ENCODE measurements at regions not wholly inside any gene's neighbourhood (a gene's known extent, or its start where the extent isn't known, plus 50 kb on each side); places are given as distances from the start of the nearest gene placed in this dataset.

- no peak overlapping the region for H3K4me2 ChIP-seq (ENCODE audit: low read length)
- DNase-seq, result no peak
These were observed 322.4 kb downstream of the NPR3 start for GRCh38 chr5:33033516-33033915.

GRCh38 chr5:33034777-33035176, 323.7 kb downstream of the NPR3 start:
- Histone ChIP-seq H3K27me3 (ENCODE audit: low read length) (no peaks in the 10 kb centered on the region), H3K27ac (ENCODE audit: low read length) (no peak overlapping the region), H3K79me2 (ENCODE audit: low read length) (no peaks in the 10 kb centered on the region), H2AFZ (ENCODE audit: low read length) (no peak overlapping the region), H3K4me2 (ENCODE audit: low read length) (no peak overlapping the region), H3F3A (ENCODE audit: low read length, unreplicated experiment) (no peaks in the 10 kb centered on the region), H3K36me3 (ENCODE audit: low read depth, low read length) (no peaks in the 10 kb centered on the region), H3K9me2 (replicated peaks; ENCODE audit: low read length) (no peaks in the 10 kb centered on the region), H3K9ac (ENCODE audit: low read length) (no peak overlapping the region), H3K9me3 (ENCODE audit: low read length) (no peaks in the 10 kb centered on the region), H3K4me3 (ENCODE audit: low read length) (no peak overlapping the region), H3K4me1 (ENCODE audit: insufficient read depth, low read length) (no peaks in the 10 kb centered on the region), H4K20me1 (ENCODE audit: low read length) (no peaks in the 10 kb centered on the region)
- DNase-seq (no peak), ATAC-seq (no peak)
- ChIA-PET CTCF (no interaction called here), POLR2A (ENCODE audit: unreplicated experiment) (no interaction called here)
- BruUV-seq (replicated peaks), result no TSS peak
- TF ChIP-seq CTCF (conservative IDR thresholded peaks at IDR 0.05; ENCODE audit: low read depth, low read length) (no peak), EZH2phosphoT487 (IDR thresholded peaks at IDR 0.05; ENCODE audit: borderline replicate concordance, low read length) (no peak), EZH2 (IDR thresholded peaks at IDR 0.05; ENCODE audit: low read length, unreplicated experiment) (no peak)
- intact Hi-C loops (cut with micrococcal nuclease), result no loop called here

More at GRCh38 chr5:33033516-33033915, 322.4 kb downstream of the NPR3 start:
- POLR2A ChIA-PET (ENCODE audit: unreplicated experiment), result no interaction called here
- Histone ChIP-seq H2AFZ (ENCODE audit: low read length) (no peak overlapping the region), H3K27me3 (ENCODE audit: low read length) (no peaks in the 10 kb centered on the region), H3K4me1 (ENCODE audit: insufficient read depth, low read length) (no peaks in the 10 kb centered on the region), H3K79me2 (ENCODE audit: low read length) (no peaks in the 10 kb centered on the region), H3K27ac (ENCODE audit: low read length) (no peak overlapping the region), H3F3A (ENCODE audit: low read length, unreplicated experiment) (no peaks in the 10 kb centered on the region), H3K4me3 (ENCODE audit: low read length) (no peak overlapping the region), H3K9me3 (ENCODE audit: low read length) (no peaks in the 10 kb centered on the region), H4K20me1 (ENCODE audit: low read length) (no peaks in the 10 kb centered on the region), H3K36me3 (ENCODE audit: low read depth, low read length) (no peaks in the 10 kb centered on the region), H3K9me2 (replicated peaks; ENCODE audit: low read length) (no peaks in the 10 kb centered on the region), H3K9ac (ENCODE audit: low read length) (no peak overlapping the region)
- intact Hi-C loops (cut with micrococcal nuclease), result no loop called here
- CTCF ChIA-PET, result no interaction called here
- ATAC-seq, result no peak
- no peak for TF ChIP-seq CTCF (conservative IDR thresholded peaks at IDR 0.05; ENCODE audit: low read depth, low read length)
- TF ChIP-seq EZH2phosphoT487 (IDR thresholded peaks at IDR 0.05; ENCODE audit: borderline replicate concordance, low read length), result no peak
- TF ChIP-seq EZH2 (IDR thresholded peaks at IDR 0.05; ENCODE audit: low read length, unreplicated experiment), result no peak
- no TSS peak for BruUV-seq (replicated peaks)

GRCh38 chr5:33035851-33036527, 324.9 kb downstream of the NPR3 start:
- POLR2A ChIA-PET (ENCODE audit: unreplicated experiment), result interaction anchor here (0.6 kb wide), 1 partner anchor 566 kb away, joined by 3 read pairs; no protein-coding TSS in a partner anchor
- no peaks in the 10 kb centered on the region for H3K9me2 ChIP-seq (replicated peaks; ENCODE audit: low read length)
- H3K79me2 ChIP-seq (ENCODE audit: low read length), result no peaks in the 10 kb centered on the region
- DNase-seq (no peak), ATAC-seq (no peak)
- no peaks in the 10 kb centered on the region for H3K4me1 ChIP-seq (ENCODE audit: insufficient read depth, low read length)
- H2AFZ ChIP-seq (ENCODE audit: low read length), result no peak overlapping the region
- no peak overlapping the region for H3K4me3 ChIP-seq (ENCODE audit: low read length)
- BruUV-seq (replicated peaks), result no TSS peak
- no peak for TF ChIP-seq EZH2 (IDR thresholded peaks at IDR 0.05; ENCODE audit: low read length, unreplicated experiment)
- TF ChIP-seq EZH2phosphoT487 (IDR thresholded peaks at IDR 0.05; ENCODE audit: borderline replicate concordance, low read length), result no peak
- TF ChIP-seq CTCF (conservative IDR thresholded peaks at IDR 0.05; ENCODE audit: low read depth, low read length), result no peak
- no peaks in the 10 kb centered on the region for H3K27me3 ChIP-seq (ENCODE audit: low read length)
- H3K9ac ChIP-seq (ENCODE audit: low read length), result no peak overlapping the region
- no peaks in the 10 kb centered on the region for H3F3A ChIP-seq (ENCODE audit: low read length, unreplicated experiment)
- H4K20me1 ChIP-seq (ENCODE audit: low read length), result no peaks in the 10 kb centered on the region
- CTCF ChIA-PET, result no interaction called here
- H3K4me2 ChIP-seq (ENCODE audit: low read length), result no peak overlapping the region
- intact Hi-C loops (cut with micrococcal nuclease), result no loop called here
- H3K27ac ChIP-seq (ENCODE audit: low read length), result no peak overlapping the region
- 0 out of 2 replicates have a peak, but pooled peaks cover 3% of the 10 kb centered on the region for H3K9me3 ChIP-seq (ENCODE audit: low read length)
- peaks cover 5% of the 10 kb centered on the region; the same call in 1 of the 2 replicates for H3K36me3 ChIP-seq (ENCODE audit: low read depth, low read length)

Data from PC-3 (cell line).